Skin of body (tissue), 1 donor: ENCODE measurements at regions not wholly inside any gene's neighbourhood (a gene's known extent, or its start where the extent isn't known, plus 50 kb on each side); places are given as distances from the start of the nearest gene placed in this dataset.
"Not testable (repeated sequence)": the region's sequence is repeated elsewhere in the genome, so short reads cannot be mapped to it uniquely, and the experiment has no call there.

ENCODE experiments used
- DNase-seq: peaks from one replicate; lab custom pipeline; 2025; lab: John Stamatoyannopoulos, UW

DNA sequence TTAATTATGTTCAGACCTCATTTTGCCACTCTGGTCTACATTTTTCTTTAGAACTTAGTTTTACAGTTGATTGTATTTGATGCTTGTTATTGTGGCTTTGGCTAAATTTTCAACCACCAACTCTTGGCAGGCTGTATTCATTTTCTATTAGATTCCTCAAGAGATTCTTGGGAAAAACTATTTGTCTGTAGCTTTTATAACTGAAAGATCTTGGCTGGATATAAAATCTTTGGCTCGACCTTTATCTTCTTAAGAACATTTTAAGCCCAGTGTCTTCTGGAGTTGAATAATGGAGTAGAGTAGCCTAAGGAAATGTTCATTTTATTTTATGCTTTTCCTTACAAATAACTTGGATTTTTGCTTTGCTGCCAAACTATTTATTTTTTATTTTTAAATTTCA is 848.5 kb downstream of the PCDH17 start:
- peak; percentile 28 for DNase-seq

DNA sequence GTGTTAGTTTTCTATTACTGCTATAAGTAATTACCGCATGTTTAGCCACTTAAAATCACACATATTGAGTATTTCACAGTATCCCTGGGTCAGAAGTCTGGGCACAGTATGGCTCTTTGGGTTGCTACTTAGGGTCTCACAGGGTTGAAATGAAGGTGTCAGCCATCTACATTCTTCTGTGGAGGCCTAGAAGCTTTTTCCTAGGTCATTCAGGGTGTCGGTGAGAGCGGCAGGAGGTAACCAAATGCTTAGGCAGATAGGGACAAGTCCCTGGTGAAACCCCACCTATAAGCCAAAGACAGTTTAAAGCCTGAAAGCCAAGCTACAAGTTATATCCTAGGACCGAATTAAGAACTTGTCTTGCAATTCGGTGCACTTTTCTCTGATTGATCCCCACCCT is 856.7 kb downstream of the PCDH17 start:
- no peak for DNase-seq

DNA sequence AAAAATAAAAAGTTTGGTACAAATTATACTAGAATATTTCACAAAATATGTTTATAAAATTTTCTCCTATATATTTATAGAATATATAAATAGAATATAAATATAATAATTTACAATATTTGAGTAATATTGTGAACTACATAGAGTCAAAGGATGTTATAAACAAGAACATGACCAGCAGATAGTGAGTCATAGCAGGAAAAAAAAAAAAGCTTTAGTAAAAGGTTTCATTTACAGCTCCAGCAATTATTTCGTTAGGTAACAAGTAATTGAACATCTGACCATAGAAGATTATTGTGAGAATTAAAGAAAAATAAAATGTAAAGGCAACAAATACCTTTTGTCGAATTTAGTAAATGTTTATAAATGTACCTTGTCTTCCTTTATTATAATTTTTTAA is 864.1 kb downstream of the PCDH17 start:
- no peak for DNase-seq

DNA sequence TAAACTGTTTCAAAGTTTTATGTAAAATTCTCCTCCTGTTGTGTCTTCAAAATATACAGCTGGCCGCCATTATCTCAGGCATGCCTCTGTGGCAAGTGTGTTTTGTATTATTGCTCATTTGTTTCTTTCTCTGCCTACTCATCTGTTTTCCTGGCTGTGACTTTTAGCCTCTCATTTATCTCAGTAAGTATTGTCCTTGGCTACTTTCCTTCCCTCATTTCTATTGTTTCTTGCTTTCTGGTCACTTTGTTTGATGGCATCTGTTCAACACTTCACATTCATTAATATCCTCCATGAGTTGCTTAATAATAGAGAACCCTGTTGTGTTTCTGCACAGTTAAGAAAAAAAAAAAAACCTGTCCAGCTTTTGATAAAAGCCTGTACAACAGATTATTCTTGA is 869.4 kb downstream of the PCDH17 start:
- DNase-seq: no peak

DNA sequence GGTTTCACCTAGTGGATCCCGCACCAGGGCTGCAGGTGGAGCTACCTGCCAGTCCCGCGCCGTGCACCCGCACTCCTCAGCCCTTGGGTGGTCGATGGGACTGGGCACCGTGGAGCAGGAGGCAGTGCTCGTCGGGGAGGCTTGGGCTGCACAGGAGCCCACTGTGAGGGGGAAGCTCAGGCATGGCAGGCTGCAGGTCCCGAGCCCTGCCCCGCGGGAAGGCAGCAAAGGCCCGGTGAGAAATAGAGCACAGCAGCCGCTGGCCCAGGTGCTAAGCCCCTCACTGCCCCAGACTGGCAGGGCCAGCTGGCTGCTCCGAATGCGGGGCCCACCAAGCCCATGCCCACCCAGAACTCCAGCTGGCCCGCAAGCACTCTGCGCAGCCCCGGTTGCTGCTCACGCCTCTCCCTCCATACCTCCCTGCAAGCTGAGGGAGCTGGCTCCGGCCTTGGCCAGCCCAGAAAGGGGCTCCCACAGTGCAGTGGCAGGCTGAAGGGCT is 872.7 kb downstream of the PCDH17 start:
- not testable (repeated sequence) for DNase-seq

DNA sequence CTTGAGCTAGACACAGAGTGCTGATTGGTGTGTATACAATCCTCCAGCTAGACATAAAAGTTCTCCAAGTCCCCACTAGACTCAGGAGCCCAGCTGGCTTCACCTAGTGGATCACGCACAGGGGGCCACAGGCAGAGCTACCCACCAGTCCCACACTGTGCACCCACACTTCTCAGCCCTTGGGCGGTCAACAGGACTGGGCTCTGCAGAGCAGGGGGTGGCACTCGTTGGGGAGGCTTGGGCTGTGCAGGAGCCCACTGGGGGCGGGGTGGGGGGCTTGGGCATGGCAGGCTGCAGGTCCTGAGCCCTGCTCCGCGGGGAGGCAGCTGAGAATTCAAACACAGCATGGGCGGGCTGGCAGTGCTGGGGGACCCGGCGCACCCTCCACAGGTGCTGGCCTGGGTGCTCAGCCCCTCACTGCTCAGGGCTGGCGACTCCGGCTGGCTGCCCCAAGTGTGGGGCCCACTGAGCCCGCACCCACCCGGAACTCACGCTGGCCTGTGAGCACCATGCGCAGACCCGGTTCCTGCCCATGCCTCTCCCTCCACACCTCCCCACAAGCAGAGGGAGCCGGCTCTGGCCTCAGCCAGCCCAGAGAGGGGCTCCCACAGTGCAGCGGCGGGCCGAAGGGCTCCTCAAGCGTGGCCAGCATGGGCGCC is 873.8 kb downstream of the PCDH17 start:
- not testable (repeated sequence) for DNase-seq

DNA sequence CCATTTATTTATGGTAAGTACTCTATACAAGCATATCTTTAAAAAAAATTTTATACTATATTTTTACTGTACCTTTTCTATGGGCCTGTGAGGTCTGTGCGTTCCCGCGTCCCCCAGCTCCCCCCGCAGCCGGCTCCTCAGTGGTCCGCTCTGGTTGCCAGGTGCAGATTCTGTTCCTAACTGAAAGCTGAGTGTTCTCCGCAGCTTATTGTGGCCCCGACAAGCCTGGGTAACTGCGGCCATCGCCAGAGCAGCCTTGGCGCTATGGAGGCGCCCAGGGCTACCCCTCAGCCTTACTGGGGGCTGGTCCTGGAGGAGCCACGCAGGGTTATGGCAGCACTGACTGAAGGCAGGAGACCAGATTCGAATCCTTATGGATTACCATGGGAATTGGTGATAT is 896.8 kb downstream of the PCDH17 start:
- DNase-seq: no peak

DNA sequence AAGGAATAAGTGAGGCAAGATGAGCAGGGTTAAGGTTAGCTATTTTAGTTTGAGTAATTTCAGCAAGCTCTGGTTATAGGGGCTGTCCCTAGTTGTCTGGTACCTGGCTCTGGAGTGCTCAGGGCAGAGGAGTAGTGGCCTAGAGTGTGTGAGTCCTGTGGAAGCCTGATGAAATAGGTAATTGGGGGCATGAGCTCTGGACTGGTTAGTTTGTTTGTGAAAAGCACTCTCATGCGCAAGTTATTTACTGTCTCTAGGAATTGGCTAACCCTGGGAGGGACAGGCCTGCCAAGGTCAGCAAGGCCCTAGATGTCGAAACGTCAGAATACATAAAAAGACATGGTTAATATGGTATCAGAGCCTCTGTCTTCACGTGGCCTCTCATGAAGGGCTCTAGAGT is 900.1 kb downstream of the PCDH17 start:
- no peak for DNase-seq

DNA sequence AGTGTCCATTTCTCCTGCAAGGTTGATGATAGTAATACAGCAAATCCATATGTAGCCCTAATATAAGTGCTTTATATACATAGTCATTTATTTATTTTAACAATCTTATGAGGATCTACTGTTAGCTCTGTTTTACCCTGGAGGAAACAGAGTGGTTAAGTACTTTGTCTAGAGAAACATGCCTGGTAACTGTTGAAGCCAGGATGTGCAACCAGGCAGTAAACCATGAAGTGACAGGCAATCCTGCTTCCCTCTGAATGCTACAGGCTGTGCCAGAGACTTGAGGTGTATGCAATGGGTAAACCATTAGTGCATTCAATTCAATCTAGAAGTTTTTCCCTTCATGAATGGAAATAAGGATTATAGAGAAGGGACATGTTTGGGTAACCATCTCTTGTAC is 911.0 kb downstream of the PCDH17 start:
- DNase-seq: no peak

DNA sequence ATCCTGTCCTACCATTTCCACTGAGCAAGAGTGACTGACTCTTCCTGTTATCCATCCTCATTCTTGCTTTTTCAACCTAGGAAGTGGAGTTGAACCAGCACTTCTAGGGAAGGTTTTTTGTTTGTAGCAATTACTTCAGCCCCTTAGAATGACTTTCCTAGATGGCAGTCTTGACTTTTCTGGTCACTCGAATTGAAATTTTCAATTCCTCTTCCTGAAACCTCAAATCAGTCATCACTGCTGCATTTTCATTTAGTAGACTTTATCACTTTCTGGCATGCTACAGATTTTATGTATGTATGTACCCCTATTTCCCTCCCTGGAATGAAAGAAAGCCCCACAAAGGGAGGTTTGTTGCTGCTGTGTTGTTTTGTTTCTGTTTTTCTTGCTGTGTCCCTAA is 915.9 kb downstream of the PCDH17 start:
- no peak for DNase-seq

DNA sequence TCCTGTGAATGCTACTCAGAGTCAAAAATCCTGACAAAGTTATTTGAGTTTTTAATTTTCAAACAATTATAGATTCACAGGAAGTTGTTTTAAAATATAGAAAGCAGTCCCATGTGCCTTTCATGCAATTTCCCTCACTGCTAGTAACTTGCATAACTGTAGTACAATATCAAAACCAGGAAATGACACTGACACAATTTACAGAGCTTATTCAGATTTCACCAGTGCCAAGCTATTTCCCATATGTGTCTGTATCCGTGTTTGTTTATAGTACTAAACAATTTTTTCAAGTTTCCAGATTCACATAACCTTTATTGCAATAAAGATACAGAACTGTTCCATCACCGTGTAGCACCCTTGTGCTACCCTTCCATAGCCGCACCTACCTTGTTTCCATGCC is 934.6 kb downstream of the PCDH17 start:
- peak; percentile 69 for DNase-seq

DNA sequence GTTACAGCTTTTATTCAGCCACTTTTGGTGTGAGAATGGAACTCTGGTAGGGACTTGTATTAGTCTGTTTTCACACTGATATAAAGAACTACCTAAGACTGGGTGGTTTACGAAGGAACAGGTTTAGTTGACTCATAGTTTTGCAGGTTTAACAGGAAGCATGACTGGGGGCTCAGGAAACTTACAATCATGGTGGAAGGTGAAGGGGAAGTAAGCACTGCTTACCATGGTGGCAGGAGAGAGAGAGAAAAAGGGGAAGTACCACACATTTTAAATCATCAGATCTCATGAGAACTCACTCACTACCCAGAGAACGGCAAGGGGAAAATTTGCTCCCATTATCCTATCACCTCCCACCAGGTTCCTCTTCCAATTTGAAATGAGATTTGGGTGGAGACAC is 942.2 kb downstream of the PCDH17 start:
- DNase-seq: no peak

DNA sequence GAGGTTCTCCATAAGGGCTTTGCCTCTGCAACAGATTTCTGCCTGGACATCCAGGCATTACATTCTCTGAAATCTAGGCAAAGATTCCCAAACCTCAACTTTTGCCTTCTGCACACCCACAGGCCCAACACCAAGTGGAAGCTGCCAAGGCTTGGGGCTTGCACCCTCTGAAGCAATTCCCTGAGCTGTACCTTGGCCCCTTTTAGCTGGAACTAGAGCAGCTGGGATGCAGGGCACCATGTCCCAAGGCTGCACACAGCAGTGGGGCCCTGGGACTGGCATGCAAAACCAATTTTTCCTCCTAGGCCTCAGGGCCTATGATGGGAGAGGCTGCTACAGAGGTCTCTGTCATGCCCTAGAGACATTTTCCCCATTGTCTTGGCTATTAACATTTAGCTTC is 943.2 kb downstream of the PCDH17 start:
- no peak for DNase-seq

DNA sequence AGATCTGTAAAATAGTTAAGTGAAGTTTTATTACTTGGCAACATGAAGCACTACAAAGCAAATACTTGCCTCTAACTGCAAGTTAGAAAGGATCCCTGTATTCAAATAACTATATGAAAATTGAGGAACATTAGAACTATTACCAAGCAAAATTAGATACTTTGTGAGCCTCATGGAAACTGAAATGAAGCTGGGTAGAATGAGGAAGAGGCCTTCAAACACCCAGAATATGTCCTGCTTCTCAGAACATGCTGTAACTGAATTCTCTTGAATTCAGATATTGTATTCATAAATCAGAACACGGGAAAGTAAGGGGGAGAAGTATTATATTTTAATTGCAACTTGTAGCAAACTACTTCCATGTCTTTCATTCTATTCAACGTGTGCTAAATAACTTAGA is 947.9 kb downstream of the PCDH17 start:
- DNase-seq: no peak

DNA sequence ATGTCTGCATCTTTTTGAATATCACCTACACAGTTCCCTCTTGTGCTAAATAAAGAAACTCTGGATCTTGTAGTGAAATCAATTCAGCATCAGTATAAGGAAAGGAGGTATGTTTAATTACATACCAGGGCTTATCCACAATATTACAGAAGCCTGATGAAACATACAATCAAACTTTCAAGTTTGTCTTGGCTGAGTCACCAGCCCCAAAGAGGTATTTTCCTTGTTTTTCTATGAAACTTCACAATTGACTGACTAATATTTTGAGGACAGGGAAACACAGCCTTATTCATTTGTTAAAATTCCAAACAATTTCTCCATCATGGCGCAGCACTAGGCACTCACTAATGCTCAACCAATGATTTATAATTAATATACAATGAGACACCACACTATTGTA is 952.4 kb downstream of the PCDH17 start:
- no peak for DNase-seq

DNA sequence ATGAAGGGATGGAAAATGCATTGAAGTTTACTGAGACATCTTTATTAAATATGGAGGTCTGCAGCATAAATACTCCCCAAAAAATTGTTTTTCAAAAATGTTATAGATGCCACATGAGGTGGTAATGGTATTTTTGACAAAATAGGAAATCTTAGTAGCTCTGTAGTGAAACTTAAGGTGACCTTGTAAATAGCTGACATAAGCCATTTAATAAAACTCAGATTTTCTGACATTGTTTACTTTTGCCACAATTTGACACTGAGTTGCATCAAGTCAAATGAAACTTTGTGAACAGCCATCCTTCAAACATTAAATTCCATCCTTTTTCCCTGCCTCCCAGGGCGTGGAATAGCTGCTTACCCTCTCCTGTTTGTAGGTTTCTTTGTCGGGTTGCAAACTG is 953.1 kb downstream of the PCDH17 start:
- DNase-seq: no peak

DNA sequence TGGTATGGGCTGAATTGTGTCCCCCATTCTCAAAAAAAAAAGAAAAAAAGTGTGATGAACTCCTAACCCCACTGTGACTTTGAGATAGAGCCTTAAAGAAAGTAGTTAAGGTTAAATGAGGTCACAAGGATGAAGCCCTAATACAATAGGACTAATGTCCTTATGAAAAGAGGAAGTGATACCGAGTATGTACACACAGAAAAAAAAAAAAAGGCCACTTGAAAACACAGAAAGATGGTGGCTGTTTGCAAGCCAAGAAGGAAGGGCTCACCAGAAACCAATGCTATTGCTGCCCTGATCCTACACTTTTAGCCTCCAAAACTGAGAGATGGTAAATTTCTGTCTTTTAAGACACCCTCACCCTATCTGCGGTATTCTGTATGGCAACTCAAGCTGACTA is 955.6 kb downstream of the PCDH17 start:
- DNase-seq: no peak

DNA sequence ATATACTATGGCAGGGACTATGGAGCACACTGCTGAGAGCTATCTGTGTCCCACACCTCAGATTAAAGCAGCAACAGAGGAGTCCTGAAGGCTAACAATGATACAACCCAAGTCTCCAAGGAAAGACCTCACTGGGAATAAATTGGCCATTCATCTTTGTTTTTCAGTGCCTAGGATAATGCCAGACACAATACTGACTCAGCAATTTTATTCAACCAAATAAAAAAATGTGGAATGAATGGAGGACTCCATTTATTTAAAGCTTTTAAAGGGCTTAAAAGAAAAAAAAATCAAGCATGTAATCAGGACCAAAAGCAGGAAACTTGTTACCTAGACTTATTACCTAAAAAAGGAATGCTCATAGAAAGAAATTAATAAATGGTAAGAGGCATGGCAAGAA is 960.5 kb downstream of the PCDH17 start:
- DNase-seq: no peak

DNA sequence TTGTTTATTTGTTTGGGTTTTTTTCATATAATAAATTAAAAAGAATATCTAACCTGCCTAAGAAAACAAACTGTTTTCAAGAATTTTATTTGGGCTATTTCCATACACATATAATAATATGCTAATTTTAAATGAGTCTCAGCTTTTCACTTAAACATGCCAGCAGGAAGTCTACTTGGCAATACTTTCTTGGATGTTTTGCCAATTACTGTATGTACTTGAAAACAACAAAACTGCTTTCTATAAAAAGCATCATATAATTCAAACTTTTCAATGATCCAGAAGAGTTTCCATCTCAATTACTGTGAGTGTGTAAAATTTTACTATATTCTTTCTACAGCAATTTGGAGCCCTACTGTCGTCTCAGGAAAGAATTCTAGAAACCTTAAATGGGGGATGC is 961.2 kb downstream of the PCDH17 start:
- no peak for DNase-seq

DNA sequence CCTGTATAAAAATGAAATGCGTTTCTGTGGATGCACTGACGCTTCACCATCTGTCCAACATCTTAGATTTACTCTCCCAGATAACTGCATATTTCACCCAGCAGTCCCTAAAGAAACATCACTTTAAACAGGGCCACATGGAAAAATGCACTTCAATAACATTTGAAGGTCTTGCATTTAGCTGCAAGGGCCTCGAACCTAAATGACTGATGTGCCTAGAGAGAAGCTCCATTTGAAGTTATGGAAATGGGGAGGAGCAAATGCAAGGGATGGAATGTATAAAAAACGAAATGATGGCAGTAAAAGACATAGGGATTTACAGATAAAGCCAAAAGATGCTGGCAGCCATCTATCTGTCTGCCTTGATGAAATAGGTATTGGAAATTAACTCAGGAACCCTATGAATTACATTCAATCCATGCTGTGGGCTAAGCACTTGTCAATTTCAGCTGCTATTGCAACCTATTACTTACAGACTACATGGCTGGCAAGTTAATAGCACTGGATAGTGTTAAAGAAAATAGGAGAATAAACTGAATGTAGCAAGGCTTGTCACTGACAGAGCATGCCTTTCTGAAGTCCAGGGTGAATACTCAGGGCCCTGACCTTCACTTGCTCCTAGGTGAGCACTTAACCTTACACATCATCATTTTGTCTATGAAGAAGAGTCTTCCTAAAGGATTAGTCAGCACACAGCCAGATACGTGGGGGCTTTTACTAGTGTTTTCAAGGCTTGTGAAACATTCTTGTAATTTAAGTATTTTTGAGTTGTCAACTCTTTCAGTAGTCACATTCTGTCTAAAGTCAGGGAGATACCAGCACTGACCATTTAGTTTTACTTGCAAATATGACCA is 963.4 kb downstream of the PCDH17 start:
- no peak for DNase-seq

DNA sequence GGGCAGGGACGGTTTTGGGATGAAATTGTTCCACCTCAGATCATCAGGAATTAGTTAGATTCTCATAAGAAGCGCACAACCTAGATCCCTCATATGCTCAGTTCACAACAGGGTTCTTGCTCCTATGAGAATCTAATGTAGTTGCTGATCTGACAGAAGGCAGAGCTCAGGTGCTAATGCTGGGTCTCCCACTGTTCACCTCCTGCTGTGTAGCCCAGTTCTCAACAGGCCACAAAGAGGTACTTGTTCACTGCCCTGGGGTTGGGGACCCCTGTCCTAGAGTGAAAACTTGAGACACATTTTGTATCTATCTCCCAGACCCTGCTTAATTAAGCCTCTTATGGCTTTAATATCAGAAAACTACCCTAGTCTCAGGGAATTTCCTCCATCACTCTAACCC is 966.0 kb downstream of the PCDH17 start:
- DNase-seq: no peak

DNA sequence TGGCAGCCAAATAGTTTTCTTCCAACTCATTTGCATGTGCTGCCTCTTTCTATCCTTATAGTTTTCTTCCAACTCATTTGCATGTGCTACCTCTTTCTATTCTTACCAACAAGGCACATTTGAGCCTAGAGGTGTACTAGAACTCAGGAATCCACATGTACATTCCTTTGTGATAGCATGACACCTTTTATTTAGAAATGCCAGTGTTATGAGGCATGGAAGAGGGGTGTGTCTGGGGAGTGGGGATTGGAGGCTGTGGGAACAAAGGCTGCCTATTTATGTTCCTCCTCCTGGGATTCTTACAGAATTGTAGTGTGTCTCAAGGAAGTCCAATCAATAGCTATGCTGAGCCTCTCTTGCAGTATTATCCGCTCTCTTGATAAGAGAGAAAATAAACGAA is 966.7 kb downstream of the PCDH17 start:
- DNase-seq: no peak

DNA sequence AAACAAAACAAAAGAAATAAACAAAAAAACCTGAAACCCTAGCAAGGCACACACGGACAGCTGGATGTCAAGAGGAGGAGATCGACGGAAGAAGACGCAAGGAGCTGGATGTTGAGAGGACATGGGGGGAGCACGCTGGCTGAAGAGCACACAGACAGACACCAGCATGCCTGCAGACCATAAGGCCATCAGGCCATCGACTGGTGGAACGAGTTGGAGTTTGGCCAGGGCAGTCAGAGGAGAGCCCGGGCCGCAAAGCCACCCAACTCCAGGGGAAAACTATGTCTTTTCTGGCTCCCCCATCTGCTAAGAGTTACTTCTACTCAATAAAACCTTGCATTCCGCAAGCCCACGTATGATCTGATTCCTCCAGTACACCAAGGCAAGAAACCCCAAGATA is 979.6 kb downstream of the PCDH17 start:
- DNase-seq: no peak
